CD4-positive, alpha-beta T cell treated with Interleukin-4 for 4 hours (primary cell): ENCODE measurements at regions not wholly inside any gene's neighbourhood (a gene's known extent, or its start where the extent isn't known, plus 50 kb on each side); places are given as distances from the start of the nearest gene placed in this dataset.
"Not testable (repeated sequence)": the region's sequence is repeated elsewhere in the genome, so short reads cannot be mapped to it uniquely, and the experiment has no call there.

ENCODE experiments used
- DNase-seq: peaks from one replicate; pipeline ENCODE4 v3.0.0-alpha.2; 2020

DNA sequence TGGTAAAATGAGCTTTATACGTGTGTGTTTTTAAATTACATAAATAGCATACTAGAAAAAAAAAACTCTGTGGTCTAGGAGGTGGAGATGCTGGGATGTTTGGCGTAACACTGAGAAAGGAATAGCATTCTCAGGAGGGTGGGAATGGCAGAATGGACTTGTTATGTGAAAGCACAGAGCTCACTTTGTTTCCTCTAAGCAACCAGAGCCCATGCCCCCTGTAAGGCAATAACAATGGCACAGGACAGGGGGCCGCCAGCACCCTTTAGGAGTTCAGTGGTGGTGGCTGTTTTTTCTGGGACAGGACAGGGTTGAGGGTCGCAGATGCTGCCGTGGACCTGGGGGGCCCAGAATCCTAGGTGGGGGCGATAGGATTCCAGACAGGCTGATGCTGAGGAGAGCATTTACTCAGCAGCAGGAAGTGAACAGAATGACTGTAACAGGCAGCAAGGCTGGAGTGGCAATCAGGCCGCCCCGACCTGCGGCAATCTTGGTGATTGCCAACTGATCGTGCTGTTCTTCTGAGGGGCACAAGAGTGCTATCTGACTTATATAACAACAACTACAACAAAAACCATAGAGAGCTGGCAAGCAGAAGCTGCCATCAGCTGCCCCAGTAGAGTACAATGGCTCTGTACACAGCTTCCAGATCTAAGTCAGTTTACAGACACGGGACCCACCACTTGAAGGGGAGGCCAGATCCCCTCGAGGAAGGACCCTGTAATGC lies 160.4 kb downstream of the UACA start:
- DNase-seq, result no peak

DNA sequence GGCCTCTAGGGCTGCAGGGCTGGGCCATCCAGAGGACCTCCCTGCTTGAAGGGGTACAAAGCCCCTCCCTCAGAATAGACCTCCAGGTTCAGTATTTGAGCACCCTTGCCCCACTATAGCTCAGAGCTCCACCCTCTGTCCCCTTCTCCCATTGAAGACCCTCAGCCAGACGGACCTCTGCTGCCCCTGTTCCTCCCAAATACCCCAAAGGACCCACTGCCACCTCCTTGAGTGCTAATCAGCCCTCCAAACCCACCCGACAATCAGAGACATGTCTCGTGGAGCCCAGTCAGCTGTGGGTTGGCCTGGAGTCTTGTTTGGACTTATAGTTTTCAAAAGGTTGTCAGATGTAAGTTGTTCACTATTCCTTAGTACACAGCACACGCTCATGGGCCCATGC lies 161.1 kb downstream of the UACA start:
- DNase-seq, result no peak

DNA sequence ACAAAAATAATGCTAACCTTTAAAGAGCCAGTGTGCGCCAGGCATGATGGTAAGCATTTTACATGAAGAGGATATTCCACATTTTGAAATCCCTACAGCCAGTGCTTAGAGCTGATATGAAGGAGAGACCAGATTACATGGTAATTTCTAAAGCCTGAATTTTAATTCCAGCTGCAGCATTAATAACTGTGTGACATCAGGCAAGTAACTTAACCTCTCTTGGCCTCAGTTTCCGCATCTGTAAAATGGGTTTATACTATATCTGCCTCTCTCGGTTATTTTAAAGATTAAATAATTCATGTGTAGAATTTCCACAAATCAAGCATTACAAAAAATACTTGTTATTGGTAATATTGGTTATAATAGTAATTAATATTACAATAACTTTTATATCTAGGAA lies 165.4 kb downstream of the UACA start:
- DNase-seq, result no peak

DNA sequence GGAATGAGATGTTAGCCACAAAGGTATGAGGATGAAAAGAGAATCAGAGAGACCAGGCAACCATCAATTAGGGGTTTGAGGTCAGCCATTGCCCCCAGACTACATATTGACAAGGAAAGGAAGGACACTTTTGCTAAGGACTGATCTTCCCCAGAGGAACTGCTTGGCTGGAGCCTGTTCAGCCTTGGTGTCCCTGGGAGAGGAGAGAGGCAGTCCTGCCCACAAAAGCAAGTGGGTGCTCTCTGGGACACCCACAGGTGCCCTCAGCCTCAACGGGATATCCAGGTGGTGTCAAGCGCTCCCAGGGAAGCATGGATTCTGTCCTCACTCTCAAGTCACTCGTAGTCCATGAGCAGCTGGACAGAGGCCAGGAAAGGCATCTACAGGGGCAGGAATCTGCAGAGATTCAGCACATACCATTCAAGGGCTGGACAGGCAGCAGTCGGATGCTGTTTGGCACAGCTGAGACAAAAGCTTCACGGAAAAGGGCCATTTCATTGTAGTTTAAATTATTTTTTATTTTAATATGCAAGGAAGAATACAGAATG lies 166.2 kb downstream of the UACA start:
- no peak for DNase-seq

DNA sequence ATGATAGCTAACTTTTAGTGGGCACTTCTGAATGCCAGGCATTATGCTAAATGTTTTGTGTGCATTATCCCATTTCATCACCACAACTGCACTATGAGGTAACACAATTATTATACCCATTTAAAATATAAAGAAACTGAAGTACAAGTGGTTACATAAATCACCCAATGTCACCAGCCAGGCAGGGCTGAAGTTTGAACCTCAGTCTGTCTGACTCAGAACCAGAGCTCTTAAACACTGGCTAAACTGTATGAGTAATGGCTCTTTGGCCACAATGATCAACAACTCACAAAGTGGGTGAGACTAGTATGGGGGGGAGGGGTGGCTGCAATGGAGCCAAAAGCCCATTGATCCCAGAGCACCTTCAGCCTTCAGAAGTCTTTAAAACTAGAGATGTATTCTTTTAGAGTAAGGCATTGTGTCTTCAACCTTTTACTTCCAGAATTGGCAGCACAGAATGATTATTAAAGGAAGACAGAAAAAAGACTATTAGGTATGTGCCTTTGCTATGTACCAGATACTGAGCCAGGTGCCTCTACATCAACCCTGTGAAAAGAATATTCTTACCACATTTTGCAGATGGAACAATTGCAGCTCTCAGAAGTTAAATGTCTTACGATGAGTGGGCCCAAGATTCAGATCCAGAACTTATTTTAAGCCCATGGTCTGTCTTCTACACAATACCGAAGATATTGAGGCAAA lies 166.9 kb downstream of the UACA start:
- no peak for DNase-seq

DNA sequence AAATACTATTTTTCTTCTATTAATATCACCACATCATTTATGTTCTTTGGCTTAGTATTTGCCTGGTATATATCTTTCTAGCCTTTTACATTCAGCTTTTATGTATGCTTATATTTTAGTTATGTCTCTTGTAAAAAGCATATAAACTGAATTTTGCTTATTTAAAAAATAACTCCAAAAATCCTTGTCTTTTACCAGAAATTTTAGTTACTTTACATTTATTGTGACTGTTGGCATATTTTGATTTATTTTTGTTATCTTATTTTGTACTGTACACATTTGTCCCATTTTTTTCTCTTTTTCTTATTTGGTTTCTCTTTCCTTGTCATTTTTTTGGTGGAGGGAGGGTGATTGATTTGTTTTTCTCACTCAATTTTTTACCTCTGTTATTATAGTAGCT lies 169.6 kb downstream of the UACA start:
- DNase-seq, result no peak

DNA sequence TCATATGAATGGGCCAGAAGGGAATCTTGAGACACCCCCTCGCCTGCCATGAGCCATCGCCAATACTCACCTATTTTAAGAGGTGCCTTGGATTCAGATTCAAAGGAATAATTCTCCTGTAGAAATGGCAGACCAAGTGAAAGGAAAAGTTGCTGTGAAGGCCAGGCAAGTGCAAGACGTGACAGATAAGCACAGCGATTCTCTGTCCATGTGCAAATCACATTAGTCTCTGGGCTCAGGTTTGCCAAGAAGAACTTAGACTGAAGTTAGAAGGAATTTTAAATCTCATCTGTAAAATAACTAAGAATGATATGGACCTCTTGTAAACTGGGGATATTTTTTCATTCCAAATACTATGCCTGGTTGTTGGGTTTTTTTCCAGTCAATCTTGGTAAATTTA lies 173.6 kb downstream of the UACA start:
- DNase-seq, result no peak

DNA sequence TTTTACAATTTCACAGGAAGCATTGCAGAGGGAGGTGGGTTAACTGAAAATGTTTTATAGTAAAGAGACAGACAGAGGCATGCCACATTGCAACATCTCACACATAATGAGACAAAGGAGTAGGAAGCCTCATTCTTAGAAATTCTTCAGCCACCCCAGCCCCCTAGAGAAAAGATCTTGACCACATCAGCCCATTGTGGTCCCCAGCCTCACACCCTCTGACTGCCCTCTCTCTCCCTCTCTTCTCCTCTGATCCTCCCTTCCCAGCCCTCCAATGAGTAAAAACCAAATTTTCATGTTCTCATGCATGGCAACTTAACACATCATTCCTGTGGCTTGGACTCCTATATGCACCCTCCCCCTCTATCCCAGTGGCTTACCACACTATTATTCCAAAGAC lies 174.1 kb downstream of the UACA start:
- no peak for DNase-seq

DNA sequence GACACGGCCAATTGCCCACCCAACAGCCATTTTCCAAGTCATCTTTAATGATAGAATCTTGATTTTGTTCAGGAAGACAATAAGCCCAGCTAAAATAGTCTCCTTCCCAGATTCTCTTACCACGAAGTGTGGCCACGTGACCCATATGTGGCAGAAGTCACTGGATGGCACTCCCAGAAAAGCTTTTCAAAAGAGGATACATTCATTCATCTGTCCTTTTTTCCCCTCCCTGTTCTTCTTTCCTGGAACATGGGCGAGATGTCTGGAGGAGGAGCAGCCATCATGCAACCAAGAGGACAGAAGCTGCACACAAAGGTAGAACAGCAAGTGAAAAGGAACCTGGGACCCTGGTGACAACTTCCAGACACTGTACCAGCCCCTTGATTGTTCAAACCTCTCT lies 174.7 kb downstream of the UACA start:
- DNase-seq, result no peak

DNA sequence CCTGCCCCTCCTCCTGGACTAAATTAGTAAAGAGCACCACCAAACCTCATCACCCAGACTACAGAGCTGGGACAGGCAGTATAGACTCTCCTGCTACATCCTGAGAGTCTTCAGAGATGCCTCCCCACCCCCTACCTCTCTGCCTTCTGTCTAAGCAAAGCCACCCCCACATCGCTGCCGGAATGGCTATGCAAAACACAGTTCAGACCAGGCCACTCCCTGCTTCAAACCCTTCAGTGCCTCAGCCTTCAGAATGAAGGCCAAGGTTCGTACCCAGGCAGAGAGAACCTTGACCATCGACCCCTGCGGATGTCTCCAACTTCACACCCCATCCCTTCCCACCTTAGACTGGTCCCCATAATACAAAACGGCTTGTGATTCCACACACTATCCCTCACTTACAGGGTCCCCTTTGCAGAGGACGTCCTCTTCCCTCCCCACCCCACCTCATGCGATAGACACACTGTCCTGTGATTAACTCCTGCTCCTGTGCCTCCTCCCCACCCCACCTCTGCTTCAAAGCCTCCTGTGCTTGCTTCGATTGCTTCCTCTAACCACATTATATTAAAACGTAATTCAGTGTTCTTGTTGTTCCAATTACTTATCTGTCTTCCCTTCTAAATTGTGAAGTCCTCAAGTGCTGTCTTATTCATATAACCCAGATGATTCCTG lies 175.3 kb downstream of the UACA start:
- no peak for DNase-seq

DNA sequence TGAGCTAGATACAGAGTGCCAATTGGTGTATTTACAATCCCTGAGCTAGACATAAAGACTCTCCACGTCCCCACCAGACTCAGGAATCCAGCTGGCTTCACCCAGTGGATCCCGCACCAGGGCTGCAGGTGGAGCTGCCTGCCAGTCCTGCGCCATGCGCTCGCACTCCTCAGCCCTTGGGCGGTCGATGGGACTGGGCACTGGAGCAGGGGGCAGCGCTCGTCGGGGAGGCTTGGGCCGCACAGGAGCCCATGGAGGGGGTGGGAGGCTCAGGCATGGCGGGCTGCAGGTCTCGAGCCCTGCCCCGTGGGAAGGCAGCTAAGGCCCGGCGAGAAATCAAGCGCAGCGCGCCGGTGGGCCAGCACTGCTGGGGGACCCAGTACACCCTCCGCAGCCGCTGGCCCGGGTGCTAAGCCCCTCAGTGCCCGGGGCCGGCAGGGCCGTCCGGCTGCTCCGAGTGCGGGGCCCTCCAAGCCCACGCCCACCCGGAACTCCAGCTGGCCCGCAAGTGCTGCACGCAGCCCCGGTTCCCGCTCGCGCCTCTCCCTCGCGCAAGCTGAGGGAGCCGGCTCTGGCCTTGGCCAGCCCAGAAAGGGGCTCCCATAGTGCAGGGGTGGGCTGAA lies 176.2 kb downstream of the UACA start:
- not testable (repeated sequence) for DNase-seq

DNA sequence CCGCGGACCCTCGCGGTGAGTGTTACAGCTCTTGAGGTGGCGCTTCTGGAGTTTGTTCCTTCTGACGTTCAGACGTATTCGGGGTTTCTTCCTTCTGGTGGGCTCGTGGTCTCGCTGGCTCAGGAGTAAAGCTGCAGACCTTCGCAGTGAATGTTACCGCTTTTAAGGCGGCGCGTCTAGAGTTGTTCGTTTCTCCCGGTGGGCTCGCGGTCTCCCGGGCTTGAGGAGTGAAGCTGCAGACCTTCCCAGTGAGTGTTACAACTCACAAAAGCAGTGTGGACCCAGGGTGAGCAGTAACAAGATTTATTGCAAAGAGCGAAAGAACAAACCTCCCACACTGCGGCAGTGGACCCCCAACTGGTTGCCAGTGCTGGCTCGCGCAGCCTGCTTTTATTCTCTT lies 177.1 kb downstream of the UACA start:
- DNase-seq, result no peak

DNA sequence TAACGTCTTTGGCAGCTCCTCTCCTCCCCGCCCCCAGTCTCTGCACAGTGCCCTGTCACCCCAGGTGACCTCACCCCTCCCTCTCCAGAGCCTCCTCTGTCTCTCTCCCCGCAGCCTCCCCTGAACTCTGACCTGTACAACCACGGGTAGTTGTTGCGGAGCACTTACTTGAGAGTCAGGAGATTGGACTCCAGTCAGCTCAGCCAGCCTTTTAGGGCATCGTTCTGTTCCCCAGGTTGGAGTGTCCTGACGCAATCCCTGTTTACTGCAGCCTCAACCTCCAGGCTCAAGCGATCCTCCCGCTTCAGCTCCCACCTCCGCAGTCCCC lies 177.7 kb downstream of the UACA start:
- no peak for DNase-seq

DNA sequence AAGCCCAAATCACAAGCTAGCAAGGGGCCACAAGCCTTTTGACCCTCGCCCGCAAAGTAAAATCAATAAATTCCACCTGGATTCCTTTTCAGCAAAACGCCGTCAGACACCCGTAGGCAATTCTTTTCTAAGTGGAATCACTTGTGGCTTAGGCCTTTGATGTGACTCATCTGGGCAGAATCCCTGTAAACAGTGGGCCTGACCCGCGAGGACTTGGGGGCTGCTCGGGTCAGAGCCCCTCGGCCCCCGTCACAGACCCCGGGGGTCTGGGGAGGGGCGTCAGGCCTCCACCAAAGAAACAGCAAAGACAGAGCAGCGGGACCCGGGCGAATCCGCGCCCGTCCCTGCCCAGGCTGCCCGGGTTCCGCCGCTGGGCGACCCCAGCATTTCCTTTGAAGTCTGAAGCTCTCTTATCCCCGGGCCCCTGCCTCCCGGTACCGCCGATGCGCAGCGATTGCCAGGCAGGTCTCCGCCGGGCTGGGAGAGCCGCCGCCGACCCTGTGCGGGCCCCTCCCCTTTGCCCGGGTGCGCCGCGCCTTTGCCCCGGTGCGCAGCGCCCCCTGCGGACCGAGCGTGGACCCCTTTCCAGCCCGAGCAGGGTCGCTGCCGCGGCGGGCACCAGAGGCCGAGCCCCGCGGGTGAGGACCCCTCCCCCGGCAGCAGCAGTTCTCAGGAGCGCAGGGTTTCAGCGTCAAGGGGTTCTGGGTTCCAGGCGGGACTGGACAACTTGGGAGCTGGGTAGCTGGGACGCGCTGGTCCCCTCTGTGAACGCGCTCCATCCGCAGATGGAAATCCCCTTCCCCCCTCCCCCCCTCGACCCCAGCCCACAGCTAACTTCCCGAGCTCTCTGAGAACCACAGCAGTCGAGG lies 178.3 kb downstream of the UACA start:
- no peak for DNase-seq

DNA sequence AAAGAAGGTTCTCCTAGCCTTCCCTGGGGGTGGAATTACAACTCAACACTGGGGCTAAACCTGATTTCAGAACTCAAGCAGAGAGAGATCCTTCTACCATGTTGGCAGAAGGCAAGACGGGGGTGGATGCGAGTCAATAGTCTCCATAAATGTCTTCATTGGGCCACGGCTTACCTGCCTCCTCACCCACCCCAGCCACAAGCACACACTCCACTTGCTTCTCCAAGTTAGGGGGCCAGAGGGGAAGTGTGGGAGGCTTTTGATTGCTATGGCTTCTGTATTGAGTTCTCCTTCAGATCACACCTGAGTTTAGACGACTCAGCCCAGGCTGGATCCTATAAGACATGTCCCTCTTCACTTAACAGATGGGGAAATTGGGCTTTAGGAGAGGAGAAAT lies 178.9 kb downstream of the UACA start:
- no peak for DNase-seq

DNA sequence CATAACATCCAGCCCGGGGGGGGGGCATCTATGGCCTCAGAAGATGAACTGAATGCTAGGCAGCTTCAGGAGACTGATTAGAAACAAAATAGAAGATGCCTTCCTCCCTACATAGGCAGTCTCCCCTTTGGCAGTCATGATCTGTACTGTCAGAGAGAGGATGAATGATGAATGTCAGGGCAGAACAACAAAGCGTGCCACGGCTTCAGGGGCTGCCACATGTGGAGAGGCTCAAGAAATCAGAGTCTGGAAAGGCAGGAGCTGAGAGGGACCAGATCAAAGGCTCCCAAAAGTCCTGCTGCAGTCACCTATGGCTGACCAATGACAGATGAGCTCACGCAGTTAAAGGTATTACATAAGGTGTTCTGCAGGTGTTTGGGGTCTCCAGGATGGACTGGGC lies 180.4 kb downstream of the UACA start:
- no peak for DNase-seq

DNA sequence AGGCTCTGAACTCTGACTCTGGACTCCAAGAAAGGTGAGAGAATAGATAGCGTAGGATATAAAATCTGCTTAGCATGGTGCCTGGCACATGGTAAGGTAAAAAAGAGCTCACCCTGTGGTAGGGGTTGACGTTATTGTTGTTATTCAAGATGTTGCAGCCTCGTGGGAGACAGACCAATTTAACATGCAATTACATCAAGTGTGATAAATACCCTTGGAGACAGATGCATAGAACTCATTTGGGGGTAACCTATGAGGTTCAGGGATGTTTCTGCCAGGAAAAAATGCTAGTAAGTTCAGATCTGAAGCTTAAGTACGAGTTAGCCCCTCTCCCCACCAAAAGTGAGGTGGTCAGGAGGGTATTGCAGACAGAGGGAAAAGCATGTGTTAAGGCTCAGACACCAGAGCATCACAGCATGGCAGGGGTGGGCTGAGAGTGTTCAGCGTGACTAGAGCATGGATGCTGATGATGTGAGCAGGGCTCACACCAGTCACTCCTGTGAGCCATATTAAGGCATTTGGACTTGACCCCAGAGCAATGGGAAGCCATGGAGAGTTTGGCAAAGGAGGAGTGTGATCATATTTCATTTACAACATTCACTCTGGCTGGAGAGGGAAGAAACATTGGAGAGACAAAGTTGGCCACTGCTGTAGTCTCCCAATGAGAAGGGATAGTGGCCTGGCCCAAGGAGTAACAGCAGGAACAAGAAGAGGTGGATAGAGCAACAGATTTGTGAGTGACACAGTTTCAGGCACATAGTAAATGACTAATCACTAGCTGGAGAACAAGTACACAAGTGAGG lies 181.0 kb downstream of the UACA start:
- no peak for DNase-seq

DNA sequence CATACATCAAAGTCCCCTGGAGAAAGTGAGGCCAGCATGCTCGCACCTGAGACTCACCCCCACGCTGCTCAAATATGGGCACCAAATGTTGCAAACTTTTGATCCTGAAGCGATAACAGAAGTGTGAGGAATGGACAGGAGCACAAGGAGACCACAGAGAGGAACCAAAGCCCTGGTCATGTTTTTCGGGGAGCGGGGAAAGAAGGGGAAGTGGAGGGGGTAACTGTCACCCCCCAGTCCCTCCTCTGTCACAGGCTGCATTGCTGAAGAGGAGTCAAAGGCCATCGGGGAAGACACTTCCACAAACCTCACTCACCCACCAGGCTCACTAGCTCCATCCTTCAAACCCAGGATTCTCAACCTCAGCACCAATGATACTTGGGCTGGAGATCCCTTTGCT lies 182.4 kb downstream of the UACA start:
- DNase-seq, result no peak

DNA sequence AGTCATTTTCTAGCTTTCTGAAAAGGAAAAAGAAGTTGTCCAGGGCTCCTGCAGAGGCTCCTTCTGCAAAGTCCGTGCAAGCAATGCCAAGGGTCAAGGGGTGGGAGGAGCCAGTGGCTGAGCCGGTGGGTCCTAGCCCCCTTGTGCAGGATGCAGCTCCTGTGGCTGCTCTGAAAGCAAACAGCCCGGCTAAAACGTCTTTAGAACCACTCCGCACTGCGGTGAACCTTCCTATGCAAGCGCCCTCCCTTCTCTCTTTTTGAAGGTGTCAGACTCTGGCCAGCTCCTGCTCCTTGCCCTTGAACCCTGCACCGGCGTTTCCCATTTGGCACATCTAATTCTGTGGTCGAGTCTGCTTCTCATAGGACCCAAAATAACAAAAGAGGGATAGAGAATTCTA lies 183.1 kb downstream of the UACA start:
- no peak for DNase-seq

DNA sequence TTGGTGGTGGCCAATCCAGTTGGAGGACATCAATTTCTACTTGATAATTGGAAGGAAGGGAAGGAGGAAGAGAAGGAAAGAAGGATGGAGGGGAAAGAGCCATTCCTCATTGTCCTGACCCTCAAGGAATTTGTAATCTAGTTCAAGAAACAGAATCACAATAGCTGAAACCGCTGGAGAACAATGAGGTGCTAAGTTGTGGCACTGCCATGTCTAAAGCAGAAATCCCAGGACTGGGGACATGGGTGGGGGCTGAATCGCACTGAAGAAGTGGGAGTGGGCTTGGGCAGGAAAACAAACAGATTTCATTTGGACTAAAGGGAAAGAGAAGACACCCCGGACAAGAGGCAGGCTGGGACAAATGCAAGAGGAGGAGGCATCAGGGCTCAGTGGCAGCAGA lies 183.6 kb downstream of the UACA start:
- DNase-seq, result no peak

DNA sequence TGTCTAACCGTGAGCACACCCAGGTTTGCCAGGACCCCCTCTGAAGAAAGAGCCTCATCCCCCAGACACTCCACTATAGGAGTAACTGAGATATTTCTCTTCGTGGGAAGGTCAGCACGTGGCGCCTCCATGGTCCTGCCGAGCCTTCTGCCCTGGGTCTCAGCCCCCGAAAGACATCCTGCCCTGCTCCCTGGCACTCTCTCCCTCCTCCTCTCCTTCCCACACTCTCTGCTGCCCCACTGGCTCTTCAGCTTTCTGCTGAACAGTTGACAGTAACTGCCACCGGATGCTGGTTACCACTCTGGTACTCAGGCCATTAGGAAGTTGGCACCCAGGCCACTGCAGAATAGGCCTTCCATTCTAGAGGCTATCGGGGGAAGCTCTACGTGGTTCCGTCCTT lies 185.2 kb downstream of the UACA start:
- no peak for DNase-seq

DNA sequence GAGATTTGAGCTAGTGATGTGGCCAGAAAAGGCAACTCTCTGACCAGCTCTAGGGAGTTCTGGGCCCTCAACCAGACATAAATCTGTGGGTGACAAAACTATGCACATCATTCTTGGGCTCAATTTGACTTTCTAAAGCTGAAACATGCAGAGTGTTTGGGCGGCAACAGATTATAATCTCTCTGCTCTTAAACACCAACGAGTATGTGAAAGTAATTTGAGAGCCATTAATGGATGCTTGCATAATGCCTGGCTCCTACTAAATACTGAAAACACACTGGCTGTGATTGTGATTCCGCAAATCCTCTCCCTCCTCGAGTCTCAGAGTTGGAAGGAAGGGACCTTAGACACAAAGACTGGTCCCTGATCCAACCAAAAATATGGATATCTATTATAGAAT lies 186.7 kb downstream of the UACA start:
- no peak for DNase-seq
